ENCODE measurements at regions not wholly inside any gene's neighbourhood (a gene's known extent, or its start where the extent isn't known, plus 50 kb on each side); places are given as distances from the start of the nearest gene placed in this dataset.

- no peaks in the 10 kb centered on the region for H3K36me3 ChIP-seq (ENCODE audit: control insufficient read depth in 2 of 2, insufficient read depth in 2 of 2, low read length in 1 of 2)
- no peaks in the 10 kb centered on the region for H3K4me1 ChIP-seq (ENCODE audit: control insufficient read depth in 2 of 2, insufficient read depth in 2 of 2, low read length in 1 of 2)
- H3K27ac ChIP-seq (ENCODE audit: low read depth in 2 of 2, low read length in 1 of 2), result no peak overlapping the region
- H3K4me3 ChIP-seq (ENCODE audit: low read depth in 1 of 2, low read length in 2 of 2), result no peak overlapping the region
- H3K9me3 ChIP-seq (ENCODE audit: control insufficient read depth in 2 of 2, insufficient read depth in 1 of 2, low read depth in 1 of 2, low read length in 1 of 2), result no peaks in the 10 kb centered on the region
- no peaks in the 10 kb centered on the region for H3K27me3 ChIP-seq (ENCODE audit: control insufficient read depth in 1 of 2, insufficient read depth in 2 of 2, low read length in 2 of 2)
These were observed 1256.4 kb downstream of the DIAPH3 start for GRCh38 chr13:58907347-58907746.

DNA sequence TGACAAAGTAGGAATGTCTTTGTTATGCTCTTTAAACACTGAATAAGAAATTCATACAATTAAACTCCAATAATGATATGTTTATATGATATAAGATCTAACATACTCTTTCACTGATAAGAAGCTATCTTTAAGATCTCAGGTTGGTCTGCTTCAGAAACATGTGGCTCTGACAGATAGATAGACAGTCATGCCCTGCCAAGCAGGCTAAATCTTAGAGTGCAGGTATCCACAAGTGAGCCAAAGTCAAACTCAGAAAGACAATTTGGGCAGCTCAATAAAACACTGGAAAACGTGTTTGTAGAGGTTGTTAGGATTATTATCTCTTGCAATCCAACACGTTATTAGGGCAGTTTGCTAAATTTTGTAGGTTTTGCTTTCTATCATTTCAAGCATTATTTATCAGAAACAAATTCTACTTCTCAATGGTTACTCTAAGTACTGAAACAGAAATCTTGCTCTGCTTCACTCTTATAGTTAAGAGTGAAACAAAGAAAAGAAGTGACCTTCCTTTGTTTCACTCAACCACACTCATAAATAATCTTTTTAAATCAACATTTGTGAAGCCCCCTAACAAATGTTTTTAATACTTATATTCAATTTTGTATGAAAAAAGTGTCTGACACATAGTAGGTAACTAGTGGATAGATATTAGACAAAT lies 1255.6 kb downstream of the DIAPH3 start:
- Histone ChIP-seq H3K4me1 (ENCODE audit: control insufficient read depth in 2 of 2, insufficient read depth in 2 of 2, low read length in 1 of 2) (no peaks in the 10 kb centered on the region), H3K27ac (ENCODE audit: low read depth in 2 of 2, low read length in 1 of 2) (no peak overlapping the region), H3K4me3 (ENCODE audit: low read depth in 1 of 2, low read length in 2 of 2) (no peak overlapping the region), H3K36me3 (ENCODE audit: control insufficient read depth in 2 of 2, insufficient read depth in 2 of 2, low read length in 1 of 2) (no peaks in the 10 kb centered on the region), H3K9me3 (ENCODE audit: control insufficient read depth in 2 of 2, insufficient read depth in 1 of 2, low read depth in 1 of 2, low read length in 1 of 2) (no peaks in the 10 kb centered on the region), H3K27me3 (ENCODE audit: control insufficient read depth in 1 of 2, insufficient read depth in 2 of 2, low read length in 2 of 2) (no peaks in the 10 kb centered on the region)
- WGBS, 2 donors, result 47 to 67% methylated on average over 2 of the region's 2 CpGs

GRCh38 chr13:58919551-58919950 lies 1244.2 kb downstream of the DIAPH3 start:
- Histone ChIP-seq H3K9me3 (ENCODE audit: control insufficient read depth in 2 of 2, insufficient read depth in 1 of 2, low read depth in 1 of 2, low read length in 1 of 2) (no peaks in the 10 kb centered on the region), H3K4me3 (ENCODE audit: low read depth in 1 of 2, low read length in 2 of 2) (no peak overlapping the region), H3K27me3 (ENCODE audit: control insufficient read depth in 1 of 2, insufficient read depth in 2 of 2, low read length in 2 of 2) (no peaks in the 10 kb centered on the region), H3K27ac (ENCODE audit: low read depth in 2 of 2, low read length in 1 of 2) (no peak overlapping the region), H3K36me3 (ENCODE audit: control insufficient read depth in 2 of 2, insufficient read depth in 2 of 2, low read length in 1 of 2) (no peaks in the 10 kb centered on the region), H3K4me1 (ENCODE audit: control insufficient read depth in 2 of 2, insufficient read depth in 2 of 2, low read length in 1 of 2) (no peaks in the 10 kb centered on the region)
- WGBS, 2 donors, result 84 to 87% methylated on average over 3 of the region's 3 CpGs

DNA sequence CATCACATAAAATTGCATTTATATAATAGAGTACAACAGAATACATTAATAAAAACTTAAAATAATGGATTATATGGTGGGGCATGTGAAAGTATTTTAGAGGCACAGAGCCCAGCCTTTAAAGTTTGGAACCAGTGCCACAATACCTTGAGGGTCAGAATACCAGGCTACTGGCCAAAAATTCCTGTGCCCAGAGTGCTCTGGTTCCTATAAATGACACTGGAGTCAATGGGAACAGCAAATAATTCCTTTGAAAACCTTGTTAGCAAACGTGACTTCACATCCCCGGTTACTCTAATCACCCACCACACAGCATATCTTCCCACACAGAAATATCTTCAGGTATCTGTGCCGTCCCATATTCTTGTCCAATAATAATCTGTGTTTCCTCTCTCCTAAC lies 1242.6 kb downstream of the DIAPH3 start:
- Histone ChIP-seq H3K9me3 (ENCODE audit: control insufficient read depth in 2 of 2, insufficient read depth in 1 of 2, low read depth in 1 of 2, low read length in 1 of 2) (no peaks in the 10 kb centered on the region), H3K27me3 (ENCODE audit: control insufficient read depth in 1 of 2, insufficient read depth in 2 of 2, low read length in 2 of 2) (no peaks in the 10 kb centered on the region), H3K27ac (ENCODE audit: low read depth in 2 of 2, low read length in 1 of 2) (no peak overlapping the region), H3K4me1 (ENCODE audit: control insufficient read depth in 2 of 2, insufficient read depth in 2 of 2, low read length in 1 of 2) (no peaks in the 10 kb centered on the region), H3K4me3 (ENCODE audit: low read depth in 1 of 2, low read length in 2 of 2) (no peak overlapping the region), H3K36me3 (ENCODE audit: control insufficient read depth in 2 of 2, insufficient read depth in 2 of 2, low read length in 1 of 2) (no peaks in the 10 kb centered on the region)
- 70 to 71% methylated on average over 3 of the region's 3 CpGs for WGBS, 2 donors

DNA sequence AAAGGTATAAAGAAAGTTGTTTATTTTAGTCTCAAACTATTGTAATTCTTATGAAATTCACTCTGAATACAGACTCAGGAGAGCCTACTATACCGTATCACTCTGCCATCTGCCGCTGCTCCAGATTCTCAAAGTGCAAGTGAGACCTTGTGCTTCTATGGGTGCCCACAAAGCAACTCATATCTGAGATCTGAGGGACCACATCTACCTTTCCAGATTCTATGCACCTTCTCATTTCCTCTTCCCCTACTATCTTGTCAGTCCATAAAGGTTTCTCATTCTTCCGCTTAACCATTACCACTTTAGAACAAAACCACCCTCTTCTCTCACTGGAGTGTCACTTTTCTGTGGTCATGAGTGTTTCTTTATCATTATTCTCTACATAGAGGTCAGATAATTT lies 1236.9 kb downstream of the DIAPH3 start:
- H3K36me3 ChIP-seq (ENCODE audit: control insufficient read depth in 2 of 2, insufficient read depth in 2 of 2, low read length in 1 of 2), result no peaks in the 10 kb centered on the region
- no peaks in the 10 kb centered on the region for H3K27me3 ChIP-seq (ENCODE audit: control insufficient read depth in 1 of 2, insufficient read depth in 2 of 2, low read length in 2 of 2)
- H3K4me1 ChIP-seq (ENCODE audit: control insufficient read depth in 2 of 2, insufficient read depth in 2 of 2, low read length in 1 of 2), result no peaks in the 10 kb centered on the region
- no peaks in the 10 kb centered on the region for H3K9me3 ChIP-seq (ENCODE audit: control insufficient read depth in 2 of 2, insufficient read depth in 1 of 2, low read depth in 1 of 2, low read length in 1 of 2)
- no peak overlapping the region for H3K27ac ChIP-seq (ENCODE audit: low read depth in 2 of 2, low read length in 1 of 2)
- 92 to 96% methylated on average over 3 of the region's 3 CpGs for WGBS, 2 donors
- H3K4me3 ChIP-seq (ENCODE audit: low read depth in 1 of 2, low read length in 2 of 2), result no peak overlapping the region

GRCh38 chr13:58933475-58933874 lies 1230.3 kb downstream of the DIAPH3 start:
- no peak overlapping the region for H3K4me3 ChIP-seq (ENCODE audit: low read depth in 1 of 2, low read length in 2 of 2)
- H3K9me3 ChIP-seq (ENCODE audit: control insufficient read depth in 2 of 2, insufficient read depth in 1 of 2, low read depth in 1 of 2, low read length in 1 of 2), result peaks cover 3% of the 10 kb centered on the region in 2 donors
- H3K4me1 ChIP-seq (ENCODE audit: control insufficient read depth in 2 of 2, insufficient read depth in 2 of 2, low read length in 1 of 2), result no peaks in the 10 kb centered on the region
- H3K27me3 ChIP-seq (ENCODE audit: control insufficient read depth in 1 of 2, insufficient read depth in 2 of 2, low read length in 2 of 2), result no peaks in the 10 kb centered on the region
- no peaks in the 10 kb centered on the region for H3K36me3 ChIP-seq (ENCODE audit: control insufficient read depth in 2 of 2, insufficient read depth in 2 of 2, low read length in 1 of 2)
- H3K27ac ChIP-seq (ENCODE audit: low read depth in 2 of 2, low read length in 1 of 2), result no peak overlapping the region

GRCh38 chr13:58935689-58936088 lies 1228.0 kb downstream of the DIAPH3 start:
- H3K27me3 ChIP-seq (ENCODE audit: control insufficient read depth in 1 of 2, insufficient read depth in 2 of 2, low read length in 2 of 2), result no peaks in the 10 kb centered on the region
- no peak overlapping the region for H3K27ac ChIP-seq (ENCODE audit: low read depth in 2 of 2, low read length in 1 of 2)
- H3K4me3 ChIP-seq (ENCODE audit: low read depth in 1 of 2, low read length in 2 of 2), result no peak overlapping the region
- H3K4me1 ChIP-seq (ENCODE audit: control insufficient read depth in 2 of 2, insufficient read depth in 2 of 2, low read length in 1 of 2), result no peaks in the 10 kb centered on the region
- 89 to 93% methylated on average over 5 of the region's 5 CpGs for WGBS, 2 donors
- peaks cover 3% of the 10 kb centered on the region in 2 donors for H3K9me3 ChIP-seq (ENCODE audit: control insufficient read depth in 2 of 2, insufficient read depth in 1 of 2, low read depth in 1 of 2, low read length in 1 of 2)
- no peaks in the 10 kb centered on the region for H3K36me3 ChIP-seq (ENCODE audit: control insufficient read depth in 2 of 2, insufficient read depth in 2 of 2, low read length in 1 of 2)

DNA sequence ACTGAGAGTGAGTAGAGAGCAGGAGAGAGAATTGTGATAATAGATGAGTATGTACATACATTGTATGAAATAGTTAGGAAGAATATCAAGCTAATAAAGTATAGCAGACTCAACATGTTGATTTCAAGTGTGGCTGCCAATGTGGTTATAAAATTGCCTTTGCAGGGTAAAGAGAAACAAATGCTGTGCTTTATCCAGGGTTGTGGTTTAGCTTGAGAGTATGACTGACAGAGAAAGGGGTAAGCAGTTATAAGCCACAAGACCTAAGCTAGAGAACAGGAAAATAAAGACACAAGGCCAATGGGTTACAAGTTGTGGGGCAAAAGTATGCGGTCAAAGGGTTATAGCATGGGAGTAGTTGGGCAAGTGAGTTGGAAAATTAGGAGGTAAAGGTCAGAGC lies 1217.5 kb downstream of the DIAPH3 start:
- no peak overlapping the region for H3K27ac ChIP-seq (ENCODE audit: low read depth in 2 of 2, low read length in 1 of 2)
- H3K36me3 ChIP-seq (ENCODE audit: control insufficient read depth in 2 of 2, insufficient read depth in 2 of 2, low read length in 1 of 2), result no peaks in the 10 kb centered on the region
- H3K9me3 ChIP-seq (ENCODE audit: control insufficient read depth in 2 of 2, insufficient read depth in 1 of 2, low read depth in 1 of 2, low read length in 1 of 2), result peaks cover 0 to 4% of the 10 kb centered on the region in 2 donors
- no peaks in the 10 kb centered on the region for H3K4me1 ChIP-seq (ENCODE audit: control insufficient read depth in 2 of 2, insufficient read depth in 2 of 2, low read length in 1 of 2)
- H3K27me3 ChIP-seq (ENCODE audit: control insufficient read depth in 1 of 2, insufficient read depth in 2 of 2, low read length in 2 of 2), result no peaks in the 10 kb centered on the region
- no peak overlapping the region for H3K4me3 ChIP-seq (ENCODE audit: low read depth in 1 of 2, low read length in 2 of 2)
- 91% methylated on average over 1 of the region's 1 CpG for WGBS, 2 donors

DNA sequence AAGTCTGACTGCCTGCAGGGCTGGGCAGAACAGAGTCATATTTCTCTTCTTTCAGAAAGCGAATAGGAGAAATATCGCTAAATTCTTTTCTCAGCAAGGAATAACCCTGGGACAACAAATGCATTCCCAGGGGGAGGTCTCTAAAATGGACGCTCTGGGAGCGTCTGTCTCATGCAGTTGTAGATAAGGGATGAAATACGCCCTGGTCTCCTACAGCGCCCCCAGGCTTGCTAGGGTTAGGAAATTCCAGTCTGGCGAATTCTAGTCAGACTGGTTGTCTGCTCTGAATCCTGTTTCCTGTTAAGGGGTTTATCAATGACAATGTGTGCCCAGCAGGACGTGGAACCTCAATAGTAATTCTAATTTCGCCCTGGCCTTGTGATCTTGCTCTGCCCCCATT lies 1214.1 kb downstream of the DIAPH3 start:
- no peaks in the 10 kb centered on the region for H3K27me3 ChIP-seq (ENCODE audit: control insufficient read depth in 1 of 2, insufficient read depth in 2 of 2, low read length in 2 of 2)
- no peak overlapping the region for H3K4me3 ChIP-seq (ENCODE audit: low read depth in 1 of 2, low read length in 2 of 2)
- WGBS, 2 donors, result 86 to 90% methylated on average over 9 of the region's 9 CpGs
- H3K4me1 ChIP-seq (ENCODE audit: control insufficient read depth in 2 of 2, insufficient read depth in 2 of 2, low read length in 1 of 2), result no peaks in the 10 kb centered on the region
- no peaks in the 10 kb centered on the region for H3K36me3 ChIP-seq (ENCODE audit: control insufficient read depth in 2 of 2, insufficient read depth in 2 of 2, low read length in 1 of 2)
- no peak overlapping the region for H3K27ac ChIP-seq (ENCODE audit: low read depth in 2 of 2, low read length in 1 of 2)
- peaks cover 0 to 4% of the 10 kb centered on the region in 2 donors for H3K9me3 ChIP-seq (ENCODE audit: control insufficient read depth in 2 of 2, insufficient read depth in 1 of 2, low read depth in 1 of 2, low read length in 1 of 2)

- H3K9me3 ChIP-seq (ENCODE audit: control insufficient read depth in 2 of 2, insufficient read depth in 1 of 2, low read depth in 1 of 2, low read length in 1 of 2), result peaks cover 0 to 4% of the 10 kb centered on the region in 2 donors
- no peak overlapping the region for H3K4me3 ChIP-seq (ENCODE audit: low read depth in 1 of 2, low read length in 2 of 2)
- no peaks in the 10 kb centered on the region for H3K27me3 ChIP-seq (ENCODE audit: control insufficient read depth in 1 of 2, insufficient read depth in 2 of 2, low read length in 2 of 2)
- no peaks in the 10 kb centered on the region for H3K36me3 ChIP-seq (ENCODE audit: control insufficient read depth in 2 of 2, insufficient read depth in 2 of 2, low read length in 1 of 2)
- H3K27ac ChIP-seq (ENCODE audit: low read depth in 2 of 2, low read length in 1 of 2), result no peak overlapping the region
- H3K4me1 ChIP-seq (ENCODE audit: control insufficient read depth in 2 of 2, insufficient read depth in 2 of 2, low read length in 1 of 2), result no peaks in the 10 kb centered on the region
These were observed 1212.8 kb downstream of the DIAPH3 start for GRCh38 chr13:58950911-58951310.

All from esophagus (tissue), 2 donors.